ENCODE measurements at regions not wholly inside any gene's neighbourhood (a gene's known extent, or its start where the extent isn't known, plus 50 kb on each side); places are given as distances from the start of the nearest gene placed in this dataset.

GRCh38 chrX:27917713-27918500 lies 63.3 kb downstream of the DCAF8L1 start:
- H4K20me1 ChIP-seq (ENCODE audit: insufficient read depth) = no peaks in the 10 kb centered on the region
- H3K9me2 ChIP-seq = no peaks in the 10 kb centered on the region
- no peaks in the 10 kb centered on the region for H3K79me2 ChIP-seq (ENCODE audit: insufficient read depth)
- no peaks in the 10 kb centered on the region for H3K9me3 ChIP-seq
- POLR2A ChIA-PET = no interaction called here
- no peak overlapping the region for H3K4me2 ChIP-seq
- no peaks in the 10 kb centered on the region for H3K27me3 ChIP-seq (ENCODE audit: insufficient read depth)
- no peak overlapping the region for H3K4me3 ChIP-seq (ENCODE audit: low read depth in 2 of 2, low read length in 1 of 2)
- H3K36me3 ChIP-seq (replicated peaks in 1 of 2; ENCODE audit: control insufficient read depth in 1 of 2, insufficient read depth in 2 of 2, low read length in 1 of 2) = no peaks in the 10 kb centered on the region
- H3K27ac ChIP-seq (ENCODE audit: low read depth in 2 of 2, low read length in 1 of 2) = no peak overlapping the region
- H3K4me1 ChIP-seq (ENCODE audit: control insufficient read depth in 1 of 2, insufficient read depth in 2 of 2, low read depth in 1 of 2, low read length in 1 of 2) = no peaks in the 10 kb centered on the region
- no peak overlapping the region for H3K9ac ChIP-seq
- H3F3A ChIP-seq (replicated peaks; ENCODE audit: insufficient read depth) = no peaks in the 10 kb centered on the region
- CTCF ChIA-PET = no interaction called here
- no peak for DNase-seq
- 33% methylated on average over 6 of the region's 6 CpGs for WGBS (ENCODE audit: low lambda C conversion rate)
- H2AFZ ChIP-seq (ENCODE audit: low read depth) = no peak overlapping the region
- no peak for TF ChIP-seq FOSL2 (IDR thresholded peaks at IDR 0.05; ENCODE audit: borderline replicate concordance, low read depth)
- TF ChIP-seq NFIC (IDR thresholded peaks at IDR 0.05; ENCODE audit: borderline replicate concordance) = no peak
- TF ChIP-seq SMC3 (IDR thresholded peaks at IDR 0.05; ENCODE audit: low read depth, low read length) = no peak
- TF ChIP-seq, protein P1, sequence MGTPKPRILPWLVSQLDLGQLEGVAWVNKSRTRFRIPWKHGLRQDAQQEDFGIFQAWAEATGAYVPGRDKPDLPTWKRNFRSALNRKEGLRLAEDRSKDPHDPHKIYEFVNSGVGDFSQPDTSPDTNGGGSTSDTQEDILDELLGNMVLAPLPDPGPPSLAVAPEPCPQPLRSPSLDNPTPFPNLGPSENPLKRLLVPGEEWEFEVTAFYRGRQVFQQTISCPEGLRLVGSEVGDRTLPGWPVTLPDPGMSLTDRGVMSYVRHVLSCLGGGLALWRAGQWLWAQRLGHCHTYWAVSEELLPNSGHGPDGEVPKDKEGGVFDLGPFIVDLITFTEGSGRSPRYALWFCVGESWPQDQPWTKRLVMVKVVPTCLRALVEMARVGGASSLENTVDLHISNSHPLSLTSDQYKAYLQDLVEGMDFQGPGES (IDR thresholded peaks at IDR 0.05; ENCODE audit: low read depth, low read length) = no peak
- no peak for TF ChIP-seq EP300 (IDR thresholded peaks at IDR 0.05; ENCODE audit: borderline replicate concordance in 1 of 2, low read depth in 1 of 2, low read length in 1 of 2)
- TF ChIP-seq FOXM1 (IDR thresholded peaks at IDR 0.05; ENCODE audit: low read depth) = no peak
- TF ChIP-seq TEAD4 (IDR thresholded peaks at IDR 0.05; ENCODE audit: borderline replicate concordance, insufficient read depth) = no peak
- no peak for TF ChIP-seq EZH2phosphoT487 (IDR thresholded peaks at IDR 0.05; ENCODE audit: borderline replicate concordance, low read depth)
- TF ChIP-seq MEF2A (IDR thresholded peaks at IDR 0.05; ENCODE audit: borderline replicate concordance, low read depth) = no peak
- no peak for TF ChIP-seq ELF1 (IDR thresholded peaks at IDR 0.05)
- TF ChIP-seq, protein P2, sequence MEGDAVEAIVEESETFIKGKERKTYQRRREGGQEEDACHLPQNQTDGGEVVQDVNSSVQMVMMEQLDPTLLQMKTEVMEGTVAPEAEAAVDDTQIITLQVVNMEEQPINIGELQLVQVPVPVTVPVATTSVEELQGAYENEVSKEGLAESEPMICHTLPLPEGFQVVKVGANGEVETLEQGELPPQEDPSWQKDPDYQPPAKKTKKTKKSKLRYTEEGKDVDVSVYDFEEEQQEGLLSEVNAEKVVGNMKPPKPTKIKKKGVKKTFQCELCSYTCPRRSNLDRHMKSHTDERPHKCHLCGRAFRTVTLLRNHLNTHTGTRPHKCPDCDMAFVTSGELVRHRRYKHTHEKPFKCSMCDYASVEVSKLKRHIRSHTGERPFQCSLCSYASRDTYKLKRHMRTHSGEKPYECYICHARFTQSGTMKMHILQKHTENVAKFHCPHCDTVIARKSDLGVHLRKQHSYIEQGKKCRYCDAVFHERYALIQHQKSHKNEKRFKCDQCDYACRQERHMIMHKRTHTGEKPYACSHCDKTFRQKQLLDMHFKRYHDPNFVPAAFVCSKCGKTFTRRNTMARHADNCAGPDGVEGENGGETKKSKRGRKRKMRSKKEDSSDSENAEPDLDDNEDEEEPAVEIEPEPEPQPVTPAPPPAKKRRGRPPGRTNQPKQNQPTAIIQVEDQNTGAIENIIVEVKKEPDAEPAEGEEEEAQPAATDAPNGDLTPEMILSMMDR (IDR thresholded peaks at IDR 0.05) = no peak
- no peak for TF ChIP-seq REST (IDR thresholded peaks at IDR 0.05; ENCODE audit: low read depth, low read length)
- TF ChIP-seq GABPA (IDR thresholded peaks at IDR 0.05; ENCODE audit: low read depth) = no peak
- no peak for TF ChIP-seq JUND (IDR thresholded peaks at IDR 0.05)
- no peak for TF ChIP-seq TCF12 (IDR thresholded peaks at IDR 0.05)
- no peak for TF ChIP-seq RFX5 (IDR thresholded peaks at IDR 0.05; ENCODE audit: low read length)
- no peak for TF ChIP-seq GATA2 (CRISPR knock-in tag; IDR thresholded peaks at IDR 0.05)
- TF ChIP-seq CHD2 (IDR thresholded peaks at IDR 0.05; ENCODE audit: low read length, partially characterized antibody) = no peak
- TF ChIP-seq RAD21 (IDR thresholded peaks at IDR 0.05; ENCODE audit: low read length) = no peak
